ENCODE measurements at regions not wholly inside any gene's neighbourhood (a gene's known extent, or its start where the extent isn't known, plus 50 kb on each side); places are given as distances from the start of the nearest gene placed in this dataset.

DNA sequence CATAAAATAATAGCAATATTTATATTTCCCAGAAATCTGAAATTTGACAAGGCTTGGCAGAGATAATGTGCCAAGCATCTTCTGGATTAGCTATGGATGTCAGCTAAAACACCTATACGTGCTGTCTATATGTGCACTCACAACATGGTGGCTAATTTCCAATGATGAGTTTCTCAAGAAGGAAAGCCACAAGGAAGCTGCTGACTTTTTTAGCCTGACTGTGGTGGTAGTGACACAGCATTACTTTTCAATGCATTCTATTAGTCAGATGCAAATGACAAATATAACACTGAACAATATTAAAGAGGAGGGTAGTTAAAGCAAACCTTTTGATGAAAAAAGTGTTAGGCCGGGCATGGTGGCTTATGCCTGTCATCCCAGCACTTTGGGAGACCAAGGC, 101.7 kb upstream of the CCDC54 start:
- no peak for DNase-seq (ENCODE audit: low read depth, low spot score)
- Histone ChIP-seq H3K27me3 (ENCODE audit: control insufficient read depth, insufficient read depth, low read length) (no peaks in the 10 kb centered on the region), H3K9me3 (ENCODE audit: control insufficient read depth, insufficient read depth, low read length) (no peaks in the 10 kb centered on the region), H3K4me3 (ENCODE audit: low read depth, low read length) (no peak overlapping the region), H3K27ac (ENCODE audit: low read depth, low read length) (no peak overlapping the region)
- ChIA-PET CTCF (interaction anchor here (0.6 to 5.4 kb wide), 5 partner anchors 40 to 846 kb away, joined by 3 to 166 read pairs (median 5); no protein-coding TSS in a partner anchor), POLR2A (no interaction called here)
- no peak for TF ChIP-seq CTCF (IDR thresholded peaks at IDR 0.05; ENCODE audit: low read depth, low read length)

DNA sequence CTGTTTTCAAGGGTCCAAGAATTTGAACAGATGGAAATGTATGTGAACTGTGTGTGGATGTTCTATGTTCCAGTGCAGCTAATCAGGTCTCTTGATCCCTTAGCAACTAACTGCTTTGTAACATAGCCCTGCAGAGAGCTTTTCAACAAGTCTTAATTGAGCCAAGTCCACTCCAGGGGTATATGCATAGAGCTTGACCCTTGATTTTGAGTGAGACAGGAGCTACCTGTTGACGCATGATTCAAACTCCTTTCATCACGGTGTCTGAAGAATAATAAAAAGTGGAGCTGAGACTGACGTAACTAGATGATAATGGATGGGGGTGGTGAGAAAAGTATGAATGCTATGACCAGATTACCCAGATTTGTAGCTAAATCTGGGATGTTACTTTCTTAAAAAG, 93.3 kb upstream of the CCDC54 start:
- H3K4me3 ChIP-seq (ENCODE audit: low read depth, low read length): no peak overlapping the region
- H3K27me3 ChIP-seq (ENCODE audit: control insufficient read depth, insufficient read depth, low read length): no peaks in the 10 kb centered on the region
- ChIA-PET POLR2A (no interaction called here), CTCF (interaction anchor here (2.5 to 5.5 kb wide), 3 partner anchors 12 to 146 kb away, joined by 16 to 45 read pairs (median 22); no protein-coding TSS in a partner anchor)
- H3K27ac ChIP-seq (ENCODE audit: low read depth, low read length): no peak overlapping the region
- no peak for TF ChIP-seq CTCF (IDR thresholded peaks at IDR 0.05; ENCODE audit: low read depth, low read length)
- no peak for DNase-seq (ENCODE audit: low read depth, low spot score)
- H3K9me3 ChIP-seq (ENCODE audit: control insufficient read depth, insufficient read depth, low read length): no peaks in the 10 kb centered on the region

- ChIA-PET CTCF (interaction anchor here (2.5 to 5.5 kb wide), 3 partner anchors 12 to 145 kb away, joined by 16 to 45 read pairs (median 22); no protein-coding TSS in a partner anchor), POLR2A (no interaction called here)
- no peak overlapping the region for H3K27ac ChIP-seq (ENCODE audit: low read depth, low read length)
- DNase-seq (ENCODE audit: low read depth, low spot score): no peak
- H3K9me3 ChIP-seq (ENCODE audit: control insufficient read depth, insufficient read depth, low read length): no peaks in the 10 kb centered on the region
- no peaks in the 10 kb centered on the region for H3K27me3 ChIP-seq (ENCODE audit: control insufficient read depth, insufficient read depth, low read length)
- TF ChIP-seq CTCF (IDR thresholded peaks at IDR 0.05; ENCODE audit: low read depth, low read length): no peak
- H3K4me3 ChIP-seq (ENCODE audit: low read depth, low read length): no peak overlapping the region
These were observed 92.6 kb upstream of the CCDC54 start for GRCh38 chr3:107284612-107285011.

DNA sequence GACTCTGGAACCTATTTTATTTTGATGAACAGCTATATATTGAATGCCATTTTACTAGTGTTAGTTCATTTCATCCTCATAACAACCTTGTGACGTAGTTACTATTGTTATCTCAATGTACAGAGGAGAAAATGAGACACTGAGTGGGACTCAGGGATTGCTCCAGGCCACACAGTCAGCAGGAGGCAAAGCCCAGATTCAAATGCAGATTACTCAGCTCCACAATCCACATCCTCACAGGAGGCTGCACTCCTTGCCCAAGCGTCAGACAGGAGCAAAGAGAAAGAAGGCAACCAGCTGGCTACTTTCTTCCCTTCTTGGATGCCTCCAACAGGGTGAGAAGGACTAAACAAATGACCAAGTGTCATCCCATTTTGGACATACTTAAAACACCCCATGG, 92.0 kb upstream of the CCDC54 start:
- ChIA-PET CTCF (interaction anchor here (2.5 to 5.5 kb wide), 3 partner anchors 13 to 145 kb away, joined by 16 to 45 read pairs (median 22); no protein-coding TSS in a partner anchor), POLR2A (no interaction called here)
- no peaks in the 10 kb centered on the region for H3K27me3 ChIP-seq (ENCODE audit: control insufficient read depth, insufficient read depth, low read length)
- H3K4me3 ChIP-seq (ENCODE audit: low read depth, low read length): no peak overlapping the region
- DNase-seq (ENCODE audit: low read depth, low spot score): no peak
- no peak overlapping the region for H3K27ac ChIP-seq (ENCODE audit: low read depth, low read length)
- no peak for TF ChIP-seq CTCF (IDR thresholded peaks at IDR 0.05; ENCODE audit: low read depth, low read length)
- H3K9me3 ChIP-seq (ENCODE audit: control insufficient read depth, insufficient read depth, low read length): no peaks in the 10 kb centered on the region

DNA sequence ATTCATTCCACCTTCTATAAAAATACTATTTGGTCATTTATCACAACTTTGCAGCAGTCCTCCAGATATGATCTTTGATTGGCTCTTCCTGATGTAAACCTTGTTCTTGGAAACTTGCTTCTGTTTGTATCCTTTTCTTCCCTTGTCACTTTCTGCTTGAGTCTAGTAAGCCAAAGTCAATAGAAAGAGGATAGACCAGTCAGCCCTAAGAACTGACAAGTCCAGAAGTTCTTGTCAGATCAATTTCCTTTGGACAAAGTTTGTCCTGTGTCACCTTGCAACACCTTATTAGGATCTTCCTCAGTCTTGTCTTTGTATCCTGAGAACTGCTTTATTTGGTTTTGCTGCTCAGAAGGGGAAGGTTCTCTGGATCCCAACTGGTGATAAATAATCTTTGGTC, 87.9 kb upstream of the CCDC54 start:
- Histone ChIP-seq H3K27me3 (ENCODE audit: control insufficient read depth, insufficient read depth, low read length) (no peaks in the 10 kb centered on the region), H3K27ac (ENCODE audit: low read depth, low read length) (no peak overlapping the region), H3K4me3 (ENCODE audit: low read depth, low read length) (no peak overlapping the region), H3K9me3 (ENCODE audit: control insufficient read depth, insufficient read depth, low read length) (no peaks in the 10 kb centered on the region)
- ChIA-PET POLR2A (no interaction called here), CTCF (interaction anchor here (1.7 kb wide), 1 partner anchor 132 kb away, joined by 4 read pairs; no protein-coding TSS in a partner anchor)
- TF ChIP-seq CTCF (IDR thresholded peaks at IDR 0.05; ENCODE audit: low read depth, low read length): no peak
- no peak for DNase-seq (ENCODE audit: low read depth, low spot score)
